ENCODE measurements at regions not wholly inside any gene's neighbourhood (a gene's known extent, or its start where the extent isn't known, plus 50 kb on each side); places are given as distances from the start of the nearest gene placed in this dataset.

DNA sequence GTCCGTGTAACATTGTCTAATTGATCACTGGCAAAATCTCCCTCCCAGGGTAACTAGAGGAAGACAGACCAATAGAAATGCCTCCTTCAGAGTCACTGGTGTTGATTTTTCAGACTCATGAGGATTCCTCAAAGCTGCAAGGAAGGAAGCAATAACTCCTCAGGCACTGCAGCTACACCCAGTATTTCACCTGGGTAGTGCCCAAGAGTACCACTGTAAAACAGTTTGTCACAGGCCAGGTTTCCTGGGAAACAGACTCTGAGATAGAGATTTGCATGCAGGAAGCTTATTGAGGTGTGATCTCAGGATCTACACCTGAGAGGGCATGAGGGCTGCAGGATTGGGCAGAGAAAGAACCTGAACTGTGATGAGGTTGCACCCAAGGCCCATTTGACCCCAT, 240.7 kb upstream of the ATP6AP2 start:
- H3K27me3 ChIP-seq (replicated peaks), result no peaks in the 10 kb centered on the region
- in situ Hi-C loops (cut with HindIII; ENCODE audit: low pct_ligation_motif_present, low sequenced_read_pairs), result no loop called here
- no peak overlapping the region for H3K27ac ChIP-seq
- no peak for DNase-seq
- TF ChIP-seq, protein P1, sequence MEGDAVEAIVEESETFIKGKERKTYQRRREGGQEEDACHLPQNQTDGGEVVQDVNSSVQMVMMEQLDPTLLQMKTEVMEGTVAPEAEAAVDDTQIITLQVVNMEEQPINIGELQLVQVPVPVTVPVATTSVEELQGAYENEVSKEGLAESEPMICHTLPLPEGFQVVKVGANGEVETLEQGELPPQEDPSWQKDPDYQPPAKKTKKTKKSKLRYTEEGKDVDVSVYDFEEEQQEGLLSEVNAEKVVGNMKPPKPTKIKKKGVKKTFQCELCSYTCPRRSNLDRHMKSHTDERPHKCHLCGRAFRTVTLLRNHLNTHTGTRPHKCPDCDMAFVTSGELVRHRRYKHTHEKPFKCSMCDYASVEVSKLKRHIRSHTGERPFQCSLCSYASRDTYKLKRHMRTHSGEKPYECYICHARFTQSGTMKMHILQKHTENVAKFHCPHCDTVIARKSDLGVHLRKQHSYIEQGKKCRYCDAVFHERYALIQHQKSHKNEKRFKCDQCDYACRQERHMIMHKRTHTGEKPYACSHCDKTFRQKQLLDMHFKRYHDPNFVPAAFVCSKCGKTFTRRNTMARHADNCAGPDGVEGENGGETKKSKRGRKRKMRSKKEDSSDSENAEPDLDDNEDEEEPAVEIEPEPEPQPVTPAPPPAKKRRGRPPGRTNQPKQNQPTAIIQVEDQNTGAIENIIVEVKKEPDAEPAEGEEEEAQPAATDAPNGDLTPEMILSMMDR (IDR thresholded peaks at IDR 0.05; ENCODE audit: low read depth, low read length, missing control alignments), result no peak
- H3K36me3 ChIP-seq (replicated peaks), result no peaks in the 10 kb centered on the region
- no peak overlapping the region for H3K4me3 ChIP-seq (ENCODE audit: low read depth, low read length)

DNA sequence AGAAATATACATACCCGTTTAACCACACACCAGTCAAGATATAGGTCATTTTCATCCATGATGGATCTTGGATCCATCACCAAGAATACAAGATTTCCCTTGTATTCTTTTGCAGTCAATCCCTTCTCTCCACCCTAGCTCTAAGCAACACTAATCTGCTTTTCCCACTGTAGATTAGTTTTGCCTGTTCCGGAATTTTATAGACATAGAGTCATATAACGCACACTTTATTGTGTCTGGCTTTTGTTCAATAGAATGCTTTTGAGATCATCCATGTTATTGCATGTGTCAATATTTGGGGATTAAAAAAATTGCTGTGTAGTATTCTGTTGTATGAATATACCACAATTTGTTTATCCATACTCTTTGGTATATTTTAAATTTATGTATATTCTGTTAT, 235.6 kb upstream of the BCOR start:
- no peak overlapping the region for H3K4me3 ChIP-seq (ENCODE audit: low read depth, low read length)
- H3K36me3 ChIP-seq (replicated peaks), result no peaks in the 10 kb centered on the region
- no peak overlapping the region for H3K27ac ChIP-seq
- in situ Hi-C loops (cut with HindIII; ENCODE audit: low pct_ligation_motif_present, low sequenced_read_pairs), result no loop called here
- DNase-seq, result no peak
- TF ChIP-seq, protein P1 (IDR thresholded peaks at IDR 0.05; ENCODE audit: low read depth, low read length, missing control alignments), result no peak
- no peaks in the 10 kb centered on the region for H3K27me3 ChIP-seq (replicated peaks)

- no peak overlapping the region for H3K4me3 ChIP-seq (ENCODE audit: low read depth, low read length)
- TF ChIP-seq, protein P1 (IDR thresholded peaks at IDR 0.05; ENCODE audit: low read depth, low read length, missing control alignments), result no peak
- H3K27ac ChIP-seq, result no peak overlapping the region
- in situ Hi-C loops (cut with HindIII; ENCODE audit: low pct_ligation_motif_present, low sequenced_read_pairs), result no loop called here
- H3K27me3 ChIP-seq (replicated peaks), result no peaks in the 10 kb centered on the region
- H3K36me3 ChIP-seq (replicated peaks), result no peaks in the 10 kb centered on the region
- DNase-seq, result no peak
Observed at GRCh38 chrX:40331762-40332161, 234.0 kb upstream of the BCOR start.

DNA sequence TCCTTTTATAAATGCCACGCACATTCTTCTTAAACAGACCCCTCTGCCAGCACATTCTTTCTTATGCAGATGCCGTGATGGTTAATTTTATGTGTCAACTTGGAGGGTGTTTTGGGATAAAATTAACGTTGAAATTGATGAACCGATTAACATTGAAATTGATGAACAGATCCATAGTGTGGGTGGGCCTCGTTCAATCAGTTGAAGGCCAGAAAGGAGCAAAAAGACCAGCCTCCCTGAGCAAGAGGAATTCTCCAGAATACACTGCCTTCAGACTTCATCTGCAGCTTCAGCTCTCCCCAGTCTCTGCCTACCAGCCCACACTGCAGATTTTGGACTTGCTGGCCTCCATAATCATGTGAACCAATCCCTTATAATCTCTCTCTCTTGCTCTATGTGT, 233.6 kb upstream of the BCOR start:
- no peaks in the 10 kb centered on the region for H3K27me3 ChIP-seq (replicated peaks)
- no peaks in the 10 kb centered on the region for H3K36me3 ChIP-seq (replicated peaks)
- no peak overlapping the region for H3K27ac ChIP-seq
- TF ChIP-seq, protein P1 (IDR thresholded peaks at IDR 0.05; ENCODE audit: low read depth, low read length, missing control alignments), result no peak
- H3K4me3 ChIP-seq (ENCODE audit: low read depth, low read length), result no peak overlapping the region
- in situ Hi-C loops (cut with HindIII; ENCODE audit: low pct_ligation_motif_present, low sequenced_read_pairs), result no loop called here
- no peak for DNase-seq

GRCh38 chrX:40329616-40330015, 231.9 kb upstream of the BCOR start:
- H3K4me3 ChIP-seq (ENCODE audit: low read depth, low read length), result no peak overlapping the region
- H3K27me3 ChIP-seq (replicated peaks), result no peaks in the 10 kb centered on the region
- in situ Hi-C loops (cut with HindIII; ENCODE audit: low pct_ligation_motif_present, low sequenced_read_pairs), result no loop called here
- DNase-seq, result no peak
- no peak overlapping the region for H3K27ac ChIP-seq
- TF ChIP-seq, protein P1 (IDR thresholded peaks at IDR 0.05; ENCODE audit: low read depth, low read length, missing control alignments), result no peak
- H3K36me3 ChIP-seq (replicated peaks), result no peaks in the 10 kb centered on the region

- in situ Hi-C loops (cut with HindIII; ENCODE audit: low pct_ligation_motif_present, low sequenced_read_pairs), result no loop called here
- DNase-seq, result no peak
Observed at GRCh38 chrX:40327085-40327484, 229.3 kb upstream of the BCOR start.

More at GRCh38 chrX:40327085-40327484, 229.3 kb upstream of the BCOR start:
- Histone ChIP-seq H3K4me3 (ENCODE audit: low read depth, low read length) (no peak overlapping the region), H3K27ac (no peak overlapping the region), H3K36me3 (replicated peaks) (no peaks in the 10 kb centered on the region), H3K27me3 (replicated peaks) (no peaks in the 10 kb centered on the region)
- TF ChIP-seq, protein P1 (IDR thresholded peaks at IDR 0.05; ENCODE audit: low read depth, low read length, missing control alignments), result no peak

Measured in brain microvascular endothelial cell (primary cell).